CD14-positive monocyte (primary cell): ENCODE measurements at regions not wholly inside any gene's neighbourhood (a gene's known extent, or its start where the extent isn't known, plus 50 kb on each side); places are given as distances from the start of the nearest gene placed in this dataset.

ENCODE experiments used
- DNase-seq, 3 donors: peaks; one replicate each; pipeline ENCODE4 v3.0.0-alpha.2; 2011 to 2022
- H2AFZ ChIP-seq: 2 replicates; pipeline ENCODE4 v1.6.0; 2012; ENCODE audit warnings: mild to moderate bottlenecking, low read depth, low read length, inconsistent platforms; ENCODE audit not compliant: insufficient read depth, poor library complexity, severe bottlenecking
- H3K27ac ChIP-seq, 2 donors: 1 replicate in 1 of 2; 2 replicates in 1 of 2; pipeline ENCODE4 v1.5.1; 2012 to 2013; ENCODE audit warnings: low read length in 2 of 2, control low read depth in 1 of 2, inconsistent platforms in 1 of 2, low read depth in 1 of 2, mild to moderate bottlenecking in 1 of 2
- H3K27me3 ChIP-seq, 2 donors: one replicate each; pipeline versions ENCODE4 v1.6.0 to v1.6.1; 2011 to 2013; ENCODE audit warnings: low read length in 2 of 2; ENCODE audit not compliant: control insufficient read depth in 2 of 2, insufficient read depth in 2 of 2
- H3K36me3 ChIP-seq, 2 donors: replicated peaks in 1 of 2; 1 replicate in 1 of 2; 2 replicates in 1 of 2; pipeline versions ENCODE4 v1.5.1 to v1.6.1; 2012 to 2013; ENCODE audit warnings: low read length in 2 of 2, control low read depth in 1 of 2, inconsistent platforms in 1 of 2, mild to moderate bottlenecking in 1 of 2; ENCODE audit not compliant: insufficient read depth in 2 of 2, control insufficient read depth in 1 of 2
- H3K4me1 ChIP-seq, 2 donors: 1 replicate in 1 of 2; 2 replicates in 1 of 2; pipeline versions ENCODE4 v1.5.1 to v1.6.1; 2012 to 2013; ENCODE audit warnings: low read length in 2 of 2, control low read depth in 1 of 2, inconsistent platforms in 1 of 2, mild to moderate bottlenecking in 1 of 2, moderate library complexity in 1 of 2; ENCODE audit not compliant: insufficient read depth in 2 of 2, control insufficient read depth in 1 of 2
- H3K4me2 ChIP-seq: replicated peaks from 2 replicates; pipeline ENCODE3; 2012; ENCODE audit warnings: low read length, moderate library complexity, mild to moderate bottlenecking; ENCODE audit not compliant: poor library complexity, severe bottlenecking; ENCODE audit errors: extremely low read depth
- H3K4me3 ChIP-seq, 3 experiments: fragments of 200-600 bp in 1 of 3; sonication (generic) in 1 of 3; replicated peaks in 1 of 3; 1 replicate in 2 of 3; 2 replicates in 1 of 3; pipeline ENCODE4 v1.5.1; 2011 to 2013; ENCODE audit warnings: low read length in 3 of 3, mild to moderate bottlenecking in 3 of 3, control low read depth in 2 of 3, low read depth in 2 of 3, inconsistent platforms in 1 of 3, moderate library complexity in 1 of 3
- H3K79me2 ChIP-seq: 2 replicates; pipeline ENCODE4 v1.6.0; 2012; ENCODE audit warnings: mild to moderate bottlenecking, control low read depth, inconsistent platforms, low read length, moderate library complexity; ENCODE audit not compliant: insufficient read depth
- H3K9ac ChIP-seq: 2 replicates; pipeline ENCODE4 v1.6.0; 2017; ENCODE audit warnings: low read length, mild to moderate bottlenecking; ENCODE audit not compliant: insufficient read depth, poor library complexity, severe bottlenecking
- H3K9me3 ChIP-seq, 2 donors: replicated peaks in 1 of 2; 1 replicate in 1 of 2; 2 replicates in 1 of 2; pipeline versions ENCODE4 v1.5.1 to v1.6.1; 2012 to 2013; ENCODE audit warnings: low read length in 2 of 2, control low read depth in 1 of 2; ENCODE audit not compliant: control insufficient read depth in 1 of 2, insufficient read depth in 1 of 2
- H4K20me1 ChIP-seq: 2 replicates; pipeline ENCODE4 v1.6.0; 2012; ENCODE audit warnings: mild to moderate bottlenecking, low read length, control low read depth, moderate library complexity; ENCODE audit not compliant: insufficient read depth
- H3K27ac Mint-ChIP-seq, 7 donors: one replicate each; pipeline ENCODE4 v1.8.0; 2020; ENCODE audit warnings: mild to moderate bottlenecking in 7 of 7, mixed read lengths in 7 of 7, moderate library complexity in 6 of 7, inconsistent platforms in 2 of 7
- H3K27me3 Mint-ChIP-seq, 3 donors: one replicate each; pipeline ENCODE4 v1.8.0; 2021 to 2022; ENCODE audit warnings: low read depth in 3 of 3, mild to moderate bottlenecking in 3 of 3, mixed read lengths in 3 of 3, moderate library complexity in 3 of 3, inconsistent platforms in 1 of 3
- H3K36me3 Mint-ChIP-seq, 2 donors: one replicate each; pipeline ENCODE4 v1.8.0; 2020; ENCODE audit warnings: mixed read lengths in 2 of 2, inconsistent platforms in 1 of 2, mild to moderate bottlenecking in 1 of 2
- H3K4me1 Mint-ChIP-seq: one replicate; pipeline ENCODE4 v1.8.0; 2020; ENCODE audit warnings: mild to moderate bottlenecking, mixed read lengths
- H3K4me3 Mint-ChIP-seq, 2 donors: one replicate each; pipeline ENCODE4 v1.8.0; 2020; ENCODE audit warnings: mild to moderate bottlenecking in 2 of 2, mixed read lengths in 2 of 2, moderate library complexity in 1 of 2
- H3K9me3 Mint-ChIP-seq, 7 donors: one replicate each; pipeline ENCODE4 v1.8.0; 2020 to 2022; ENCODE audit warnings: mixed read lengths in 7 of 7, mild to moderate bottlenecking in 6 of 7, moderate library complexity in 6 of 7, inconsistent platforms in 2 of 7
- CTCF ChIP-seq: fragments of 200-600 bp; IDR thresholded peaks from one replicate; pipeline ENCODE4 v1.8.0; 2022; ENCODE audit warnings: antibody characterized with exemption, mild to moderate bottlenecking
- WGBS: methylation state at CpG from one replicate; pipeline ENCODE4 v1.1.5; 2013; ENCODE audit warnings: missing lambda C conversion rate; ENCODE audit not compliant: insufficient coverage; 5-methylcytosine and 5-hydroxymethylcytosine counted together
- intact Hi-C, 2 donors: fragments of 100-400 bp; cut with micrococcal nuclease; formaldehyde crosslinking; loops; one replicate each; pipeline versions ENCODE4 v1.15.0 to v1.15.1; 2023

DNA sequence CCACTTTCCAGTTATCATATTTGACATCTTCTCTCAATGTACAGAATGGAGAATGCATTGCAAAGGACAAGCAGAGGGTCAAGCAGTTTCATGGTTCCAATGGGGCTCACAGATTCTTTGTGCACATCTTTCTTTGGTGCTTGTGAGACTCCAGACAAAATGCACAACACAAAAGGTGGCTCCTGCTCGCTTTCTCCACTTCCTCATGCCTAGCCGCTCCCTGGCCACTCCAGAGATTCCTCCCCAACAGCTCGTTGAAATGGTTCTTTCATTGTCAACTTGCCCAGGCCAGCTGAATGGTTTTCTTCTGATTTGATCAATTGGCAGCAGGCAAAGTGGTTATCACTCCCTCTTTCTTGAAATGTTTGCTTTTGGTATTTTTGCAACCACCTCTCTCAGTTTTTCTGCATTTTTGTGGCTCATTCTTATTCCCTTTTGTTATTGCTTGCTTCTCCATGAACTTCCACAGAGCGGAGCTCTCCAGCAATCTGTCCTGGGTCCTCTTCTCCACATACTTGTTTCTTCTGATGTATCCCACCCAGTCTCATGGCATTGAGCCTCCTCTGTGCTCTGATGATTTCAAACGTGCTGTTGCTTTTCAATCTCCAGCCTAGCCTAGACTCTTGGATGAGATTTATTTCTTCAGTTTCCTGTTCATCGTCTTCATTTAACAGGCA is 507.8 kb upstream of the MKI67 start:
- H3K4me1 ChIP-seq, result no peaks in the 10 kb centered on the region
- Mint-ChIP-seq H3K27me3 (peaks cover 2 to 5% (median 2%) of the 10 kb centered on the region in 3 donors), H3K4me3 (no peak overlapping the region), H3K27ac (no peak overlapping the region), H3K36me3 (no peaks in the 10 kb centered on the region), H3K9me3 (no peaks in the 10 kb centered on the region), H3K4me1 (no peaks in the 10 kb centered on the region)
- TF ChIP-seq CTCF, result no peak
- no peak overlapping the region for H3K4me2 ChIP-seq
- H2AFZ ChIP-seq, result no peak overlapping the region
- DNase-seq, result no peak
- H3K9ac ChIP-seq, result no peak overlapping the region
- H3K79me2 ChIP-seq, result no peaks in the 10 kb centered on the region
- H3K27me3 ChIP-seq, result no peaks in the 10 kb centered on the region
- H3K27ac ChIP-seq, result no peak overlapping the region
- WGBS, result 41% methylated on average over 4 of the region's 6 CpGs
- no peak overlapping the region for H3K4me3 ChIP-seq
- H3K9me3 ChIP-seq, result no peaks in the 10 kb centered on the region
- intact Hi-C loops, result no loop called here
- H4K20me1 ChIP-seq, result no peaks in the 10 kb centered on the region
- no peaks in the 10 kb centered on the region for H3K36me3 ChIP-seq

GRCh38 chr10:128642023-128642422 is 515.8 kb upstream of the MKI67 start:
- Histone ChIP-seq H3K4me2 (no peak overlapping the region), H4K20me1 (no peaks in the 10 kb centered on the region), H3K4me3 (no peak overlapping the region), H3K4me1 (no peaks in the 10 kb centered on the region), H3K79me2 (no peaks in the 10 kb centered on the region), H3K27me3 (no peaks in the 10 kb centered on the region), H3K27ac (no peak overlapping the region), H3K36me3 (no peaks in the 10 kb centered on the region), H3K9ac (no peak overlapping the region), H3K9me3 (peaks cover 0 to 7% of the 10 kb centered on the region in 2 donors), H2AFZ (no peak overlapping the region)
- 79% methylated on average over 3 of the region's 4 CpGs for WGBS
- no peak overlapping the region for H3K4me3 Mint-ChIP-seq
- no peak for TF ChIP-seq CTCF
- H3K4me1 Mint-ChIP-seq, result no peaks in the 10 kb centered on the region
- intact Hi-C loops, result no loop called here
- peaks cover 0 to 6% (median 0%) of the 10 kb centered on the region in 7 donors for H3K9me3 Mint-ChIP-seq
- H3K36me3 Mint-ChIP-seq, result no peaks in the 10 kb centered on the region
- no peak for DNase-seq
- H3K27ac Mint-ChIP-seq, result no peak overlapping the region
- peaks cover 2 to 4% (median 2%) of the 10 kb centered on the region in 3 donors for H3K27me3 Mint-ChIP-seq
